ENCODE measurements at regions not wholly inside any gene's neighbourhood (a gene's known extent, or its start where the extent isn't known, plus 50 kb on each side); places are given as distances from the start of the nearest gene placed in this dataset.

- TF ChIP-seq ZFP30 (CRISPR knock-in tag; IDR thresholded peaks at IDR 0.05), result no peak
- TF ChIP-seq PATZ1 (CRISPR knock-in tag; IDR thresholded peaks at IDR 0.05; ENCODE audit: borderline replicate concordance), result no peak
- no peak for TF ChIP-seq ISL1 (CRISPR knock-in tag; IDR thresholded peaks at IDR 0.05)
- no peak for TF ChIP-seq ZC3H10 (CRISPR knock-in tag; IDR thresholded peaks at IDR 0.05)
- no peak for TF ChIP-seq ESRRG (CRISPR knock-in tag; IDR thresholded peaks at IDR 0.05)
- no peak for TF ChIP-seq PPARA (CRISPR knock-in tag; IDR thresholded peaks at IDR 0.05; ENCODE audit: borderline replicate concordance)
- TF ChIP-seq TCF4 (CRISPR knock-in tag; IDR thresholded peaks at IDR 0.05; ENCODE audit: borderline replicate concordance), result no peak
- no peak for TF ChIP-seq RARB (CRISPR knock-in tag; IDR thresholded peaks at IDR 0.05)
- TF ChIP-seq ZNF8 (CRISPR knock-in tag; IDR thresholded peaks at IDR 0.05), result no peak
Observed at GRCh38 chr5:147167529-147167928, 67.3 kb upstream of the STK32A start.

Measured in SK-N-SH treated with all-trans-retinoic acid at 6 μM for 48 hours (cell line).